Astrocyte of the spinal cord (primary cell): ENCODE measurements at regions not wholly inside any gene's neighbourhood (a gene's known extent, or its start where the extent isn't known, plus 50 kb on each side); places are given as distances from the start of the nearest gene placed in this dataset.

Experiments
- DNase-seq: peaks from one replicate; pipeline ENCODE4 v3.0.0; 2011; ENCODE audit warnings: low read depth, low spot score
- H3K4me3 ChIP-seq: 2 replicates; pipeline ENCODE4 v1.5.1; 2011; ENCODE audit warnings: low read depth, mild to moderate bottlenecking, low read length, moderate library complexity
- in situ Hi-C: cut with HindIII; loops from 2 replicates; pipeline ENCODE4 v1.10.0; 2017; ENCODE audit warnings: low sequenced_read_pairs
- TF ChIP-seq, protein P1 (sequence below): IDR thresholded peaks from 2 replicates; pipeline ENCODE4 v1.5.1; 2012; ENCODE audit warnings: low read depth, mild to moderate bottlenecking, low read length, inconsistent platforms

DNA sequence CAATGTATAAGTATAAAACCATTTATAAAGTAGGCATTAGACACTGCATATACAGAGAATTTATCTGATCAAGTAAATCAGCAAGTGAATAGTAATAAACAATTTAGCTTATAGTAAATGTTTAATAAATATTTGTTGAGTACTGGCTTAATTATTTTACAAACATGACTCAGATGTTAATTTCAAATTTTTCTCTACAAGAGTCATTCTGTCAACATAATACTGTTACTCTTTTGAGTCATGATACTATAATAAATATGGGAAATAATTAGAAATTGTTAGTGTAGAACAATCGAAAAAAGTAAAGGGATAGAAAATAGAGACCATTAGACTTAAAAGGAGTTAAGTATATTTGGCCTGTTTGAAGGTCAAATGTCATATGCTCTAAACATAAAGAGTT lies 133.6 kb upstream of the MC4R start:
- H3K4me3 ChIP-seq = no peak overlapping the region
- TF ChIP-seq, protein P1, sequence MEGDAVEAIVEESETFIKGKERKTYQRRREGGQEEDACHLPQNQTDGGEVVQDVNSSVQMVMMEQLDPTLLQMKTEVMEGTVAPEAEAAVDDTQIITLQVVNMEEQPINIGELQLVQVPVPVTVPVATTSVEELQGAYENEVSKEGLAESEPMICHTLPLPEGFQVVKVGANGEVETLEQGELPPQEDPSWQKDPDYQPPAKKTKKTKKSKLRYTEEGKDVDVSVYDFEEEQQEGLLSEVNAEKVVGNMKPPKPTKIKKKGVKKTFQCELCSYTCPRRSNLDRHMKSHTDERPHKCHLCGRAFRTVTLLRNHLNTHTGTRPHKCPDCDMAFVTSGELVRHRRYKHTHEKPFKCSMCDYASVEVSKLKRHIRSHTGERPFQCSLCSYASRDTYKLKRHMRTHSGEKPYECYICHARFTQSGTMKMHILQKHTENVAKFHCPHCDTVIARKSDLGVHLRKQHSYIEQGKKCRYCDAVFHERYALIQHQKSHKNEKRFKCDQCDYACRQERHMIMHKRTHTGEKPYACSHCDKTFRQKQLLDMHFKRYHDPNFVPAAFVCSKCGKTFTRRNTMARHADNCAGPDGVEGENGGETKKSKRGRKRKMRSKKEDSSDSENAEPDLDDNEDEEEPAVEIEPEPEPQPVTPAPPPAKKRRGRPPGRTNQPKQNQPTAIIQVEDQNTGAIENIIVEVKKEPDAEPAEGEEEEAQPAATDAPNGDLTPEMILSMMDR = no peak
- no peak for DNase-seq
- in situ Hi-C loops = no loop called here

DNA sequence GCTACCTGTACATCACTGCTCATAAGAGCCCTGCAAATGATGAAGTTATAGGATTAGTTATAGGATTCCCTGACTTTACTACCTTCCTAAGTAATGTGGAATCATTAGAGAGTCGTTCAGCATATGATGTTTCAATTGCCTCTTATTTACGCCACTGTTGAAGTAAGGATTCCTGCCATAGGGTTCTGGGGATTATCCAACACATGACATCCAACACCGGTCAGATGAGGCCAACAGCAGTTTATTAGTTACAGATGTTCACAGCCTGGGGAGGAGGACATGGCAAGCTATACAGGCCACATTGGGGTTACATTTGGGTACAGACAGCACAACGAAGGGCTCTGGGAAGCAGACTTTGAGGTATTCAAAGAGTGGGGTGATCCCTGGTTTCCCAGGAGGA lies 134.1 kb upstream of the MC4R start:
- no peak for DNase-seq
- in situ Hi-C loops = no loop called here
- TF ChIP-seq, protein P1 = no peak
- H3K4me3 ChIP-seq = no peak overlapping the region

DNA sequence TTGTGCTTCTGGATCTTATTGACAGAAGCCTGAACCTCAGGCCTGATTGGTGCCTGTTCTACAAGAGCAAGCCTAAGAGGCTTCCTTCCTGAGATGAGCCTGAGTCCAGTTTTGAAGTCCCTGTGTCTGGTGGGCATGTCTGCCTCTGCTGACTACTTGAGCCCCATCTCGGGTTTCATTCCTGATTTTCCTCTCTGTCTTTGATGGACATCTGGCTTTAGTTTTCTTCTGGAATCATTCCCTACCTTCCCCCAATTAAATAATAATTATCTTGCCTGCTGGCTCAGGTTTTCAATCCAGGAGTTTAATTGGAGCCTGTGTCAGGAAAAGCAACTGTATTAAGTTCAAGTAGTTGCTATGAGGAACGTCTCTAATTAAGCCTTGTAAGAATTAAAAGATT lies 135.5 kb upstream of the MC4R start:
- TF ChIP-seq, protein P1 = no peak
- no peak for DNase-seq
- in situ Hi-C loops = no loop called here
- no peak overlapping the region for H3K4me3 ChIP-seq

DNA sequence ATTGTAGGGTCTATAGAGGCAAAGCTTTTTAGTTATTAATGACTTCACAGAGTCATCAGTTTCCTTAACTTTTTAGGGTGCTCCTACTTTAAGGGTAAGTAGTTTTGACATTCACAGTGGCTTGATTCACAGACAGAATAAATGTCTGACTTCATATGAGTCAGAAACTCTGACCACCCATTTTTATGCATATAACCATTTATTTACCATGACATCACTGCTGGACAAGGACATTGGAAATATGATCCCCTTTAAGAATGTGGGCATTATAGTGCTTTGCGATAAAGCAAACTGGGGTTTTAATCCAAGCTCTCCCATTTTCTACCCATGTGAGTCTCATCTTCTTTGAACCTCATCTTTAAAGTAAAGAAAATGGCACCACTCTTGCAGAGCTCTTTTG lies 162.0 kb upstream of the MC4R start:
- peak; percentile 72 for DNase-seq

DNA sequence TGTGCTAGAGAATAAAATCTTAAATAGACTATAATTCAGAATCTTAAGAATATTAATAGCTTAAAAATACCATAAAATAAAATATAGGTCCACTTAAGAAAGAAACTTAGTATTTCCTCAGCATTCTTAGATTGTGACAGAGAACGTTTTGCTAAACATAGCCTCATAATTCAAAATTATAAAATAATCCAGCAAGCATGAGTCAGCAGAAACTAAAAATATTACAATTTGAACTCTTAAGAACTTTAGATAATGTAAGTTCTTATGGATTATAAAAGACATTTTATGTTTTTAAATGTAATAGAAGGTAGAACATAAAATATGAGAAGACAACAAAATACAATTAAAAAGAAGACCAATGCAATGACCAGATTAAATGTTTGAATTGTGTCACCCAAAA lies 164.5 kb upstream of the MC4R start:
- in situ Hi-C loops = no loop called here
- no peak overlapping the region for H3K4me3 ChIP-seq
- no peak for DNase-seq
- TF ChIP-seq, protein P1 = no peak

More for the DNA sequence above, 162.0 kb upstream of the MC4R start:
- TF ChIP-seq, protein P1 = no peak
- in situ Hi-C loops = no loop called here
- no peak overlapping the region for H3K4me3 ChIP-seq

DNA sequence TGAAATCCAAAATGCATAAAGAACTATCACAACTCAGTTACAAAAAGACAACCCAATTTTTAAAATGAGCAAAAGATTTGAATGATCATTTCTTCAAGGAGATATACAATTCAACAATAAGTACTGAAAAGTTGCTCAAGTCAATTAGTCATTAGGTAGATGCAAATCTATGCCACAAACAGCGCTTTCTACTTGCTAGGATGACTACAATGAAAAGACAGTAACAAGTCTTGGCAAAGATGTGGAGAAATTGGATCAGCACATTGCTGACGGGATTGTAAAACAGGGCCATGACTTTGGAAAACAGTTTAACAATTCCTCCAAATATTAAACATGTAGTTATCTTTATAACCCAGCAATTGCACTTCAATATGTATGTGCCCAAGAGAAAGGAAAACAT lies 166.3 kb upstream of the MC4R start:
- TF ChIP-seq, protein P1 = no peak
- DNase-seq = no peak
- H3K4me3 ChIP-seq = no peak overlapping the region
- in situ Hi-C loops = no loop called here

DNA sequence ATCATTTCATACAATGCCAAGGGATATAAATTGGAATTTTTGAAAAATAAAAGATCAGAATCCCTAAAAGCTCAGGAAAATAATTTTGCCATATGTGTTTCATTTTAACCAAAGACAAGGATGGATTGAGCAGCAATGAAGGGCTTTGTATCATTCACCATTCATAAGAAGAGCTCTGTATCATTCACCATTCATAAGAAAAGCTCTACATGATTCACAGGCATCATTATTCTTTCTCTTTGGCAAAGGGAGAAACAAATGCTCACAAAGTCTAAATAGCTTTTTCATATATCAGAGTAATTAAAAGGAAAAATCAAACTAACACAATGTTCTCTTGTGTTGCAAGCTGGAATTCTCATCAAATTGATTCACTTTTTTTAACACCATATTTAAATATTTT lies 169.1 kb upstream of the MC4R start:
- in situ Hi-C loops = no loop called here
- no peak overlapping the region for H3K4me3 ChIP-seq
- TF ChIP-seq, protein P1 = no peak

More for the DNA sequence above, 169.1 kb upstream of the MC4R start:
- DNase-seq = no peak
